GM18517 (cell line): ENCODE measurements at regions not wholly inside any gene's neighbourhood (a gene's known extent, or its start where the extent isn't known, plus 50 kb on each side); places are given as distances from the start of the nearest gene placed in this dataset.
"Not testable (repeated sequence)": the region's sequence is repeated elsewhere in the genome, so short reads cannot be mapped to it uniquely, and the experiment has no call there.

Experiments
- ATAC-seq: cut with Tn5 transposase; IDR thresholded peaks from one replicate; pipeline ENCODE4 v1.9.1; 2021; ENCODE audit warnings: mild to moderate bottlenecking, moderate library complexity; ENCODE audit not compliant: unreplicated experiment

- no peak for ATAC-seq
These were observed 646.2 kb downstream of the IPMK start for GRCh38 chr10:57621466-57621865.

GRCh38 chr10:57605948-57606485 is 661.7 kb downstream of the IPMK start:
- no peak for ATAC-seq

DNA sequence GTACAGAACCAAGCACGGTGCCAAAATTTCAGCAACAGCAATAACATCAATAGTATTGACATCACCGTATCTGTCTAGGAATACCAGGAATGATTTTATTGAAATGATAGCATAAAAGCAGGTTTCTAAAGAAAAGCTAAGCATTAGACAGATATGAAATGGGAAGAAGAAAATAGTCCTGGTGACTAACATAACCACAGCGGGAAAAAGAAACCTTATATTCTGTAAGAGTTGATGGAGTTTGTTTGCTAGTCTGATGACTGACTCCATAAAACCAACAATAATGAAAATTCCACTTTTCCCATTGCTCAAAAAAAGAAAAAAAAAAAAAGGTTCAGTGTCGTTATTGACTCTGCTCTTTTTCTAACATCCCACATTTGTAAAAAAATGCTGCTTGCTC is 668.3 kb downstream of the IPMK start:
- no peak for ATAC-seq

- ATAC-seq, result no peak
These were observed 673.6 kb downstream of the IPMK start for GRCh38 chr10:57593983-57594573.

GRCh38 chr10:57579926-57580325 is 687.8 kb downstream of the IPMK start:
- no peak for ATAC-seq

- ATAC-seq, result no peak
These were observed 705.5 kb downstream of the IPMK start for GRCh38 chr10:57562211-57562610.

DNA sequence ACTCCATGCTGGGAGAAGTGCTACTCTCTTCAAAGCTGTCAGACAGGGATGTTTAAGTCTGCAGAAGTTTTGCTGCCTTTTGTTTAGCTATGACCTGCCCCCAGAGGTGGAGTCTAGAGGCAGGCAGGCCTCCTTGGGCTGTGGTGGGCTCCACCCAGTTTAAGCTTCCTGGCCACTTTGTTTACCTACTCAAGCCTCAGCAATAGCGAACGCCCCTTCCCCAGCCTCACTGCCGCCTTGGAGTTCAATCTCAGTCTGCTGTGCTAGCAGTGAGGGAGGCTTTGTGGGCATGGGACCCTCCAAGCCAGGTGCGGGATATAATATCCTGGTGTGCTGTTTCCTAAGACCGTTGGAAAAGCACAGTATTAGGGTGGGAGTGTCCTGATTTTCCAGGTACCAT is 715.9 kb downstream of the IPMK start:
- ATAC-seq, result not testable (repeated sequence)

DNA sequence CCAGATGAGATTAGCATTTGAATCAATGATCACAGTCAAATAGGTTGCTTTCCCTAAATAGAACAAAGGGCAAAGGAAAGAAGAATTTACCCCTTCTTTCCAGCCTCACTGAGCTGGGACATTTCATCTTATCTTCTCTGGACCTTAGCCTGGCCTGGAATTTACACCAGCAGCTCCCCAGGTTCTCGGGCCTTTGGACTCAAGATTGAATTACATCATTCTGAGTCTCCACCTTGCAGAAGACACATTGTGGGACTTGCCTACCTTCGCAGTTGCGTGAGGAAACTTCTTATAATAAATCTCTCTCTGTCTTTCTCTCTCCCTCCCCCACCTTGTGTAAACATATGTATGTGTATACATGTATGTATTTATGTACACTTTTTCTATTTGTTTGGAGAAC is 732.4 kb downstream of the IPMK start:
- no peak for ATAC-seq

GRCh38 chr10:57513637-57514036 is 754.1 kb downstream of the IPMK start:
- ATAC-seq, result no peak

- no peak for ATAC-seq
These were observed 759.9 kb downstream of the IPMK start for GRCh38 chr10:57507788-57508187.

GRCh38 chr10:57506414-57507094 is 761.1 kb downstream of the IPMK start:
- no peak for ATAC-seq

GRCh38 chr10:57494486-57494885 is 773.2 kb downstream of the IPMK start:
- ATAC-seq, result no peak

GRCh38 chr10:57482259-57482658 is 785.4 kb downstream of the IPMK start:
- ATAC-seq, result no peak

DNA sequence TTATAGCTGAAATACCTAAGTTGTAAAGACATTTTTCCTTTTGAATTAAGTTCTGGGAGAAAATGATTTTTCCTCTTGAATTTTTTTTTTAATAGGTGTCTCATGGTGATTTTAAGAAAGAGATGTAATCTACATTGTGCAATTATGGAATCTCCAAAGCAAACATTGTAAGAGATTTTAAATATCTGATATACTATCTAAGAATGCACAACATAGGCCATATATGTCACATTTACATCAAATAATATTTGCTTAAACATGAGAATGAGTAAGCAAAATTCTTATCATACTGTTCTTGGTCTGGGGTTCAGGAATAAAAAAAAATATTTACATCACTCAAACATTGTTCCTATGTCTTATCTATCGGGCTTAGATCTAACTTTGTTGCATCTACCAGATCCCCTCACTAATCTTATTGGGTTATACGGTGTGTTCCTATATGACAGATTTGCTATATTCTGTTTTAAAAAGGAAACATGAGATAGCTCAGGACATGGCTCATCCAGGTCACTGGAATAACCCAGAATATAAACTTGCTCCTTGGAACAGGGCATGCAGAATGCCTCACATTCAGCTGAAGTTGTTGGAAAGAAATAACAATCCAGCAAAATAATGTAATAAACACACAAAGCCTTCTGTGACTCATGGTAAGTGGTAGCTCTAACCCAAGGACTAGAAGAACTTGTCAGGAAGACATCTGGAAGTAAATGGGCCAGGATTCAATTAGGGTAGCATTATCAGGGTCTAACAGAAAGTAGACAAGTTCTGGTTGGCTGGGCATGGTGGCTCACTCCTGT is 794.7 kb downstream of the IPMK start:
- ATAC-seq, result no peak

- ATAC-seq, result no peak
These were observed 798.7 kb downstream of the IPMK start for GRCh38 chr10:57468894-57469432.

- ATAC-seq, result no peak
These were observed 802.5 kb downstream of the IPMK start for GRCh38 chr10:57465155-57465554.

DNA sequence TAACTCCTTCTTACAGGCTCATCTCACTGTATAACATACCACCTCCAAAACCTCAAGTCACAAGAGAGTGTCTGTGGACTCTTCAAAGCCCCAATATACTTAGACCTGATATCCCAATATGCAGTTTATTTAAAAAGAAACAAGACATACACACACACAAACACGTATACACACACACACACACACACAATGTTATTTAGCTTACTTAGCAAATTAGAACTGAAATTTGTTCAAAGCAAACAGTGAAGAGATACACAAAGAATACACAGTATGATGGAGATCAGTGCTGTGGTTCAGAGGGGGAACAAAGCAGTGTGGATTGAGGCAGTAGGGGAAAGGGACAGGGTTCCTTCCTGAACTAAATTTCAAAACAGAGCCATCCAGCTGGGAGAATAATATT is 807.2 kb downstream of the IPMK start:
- ATAC-seq, result no peak

DNA sequence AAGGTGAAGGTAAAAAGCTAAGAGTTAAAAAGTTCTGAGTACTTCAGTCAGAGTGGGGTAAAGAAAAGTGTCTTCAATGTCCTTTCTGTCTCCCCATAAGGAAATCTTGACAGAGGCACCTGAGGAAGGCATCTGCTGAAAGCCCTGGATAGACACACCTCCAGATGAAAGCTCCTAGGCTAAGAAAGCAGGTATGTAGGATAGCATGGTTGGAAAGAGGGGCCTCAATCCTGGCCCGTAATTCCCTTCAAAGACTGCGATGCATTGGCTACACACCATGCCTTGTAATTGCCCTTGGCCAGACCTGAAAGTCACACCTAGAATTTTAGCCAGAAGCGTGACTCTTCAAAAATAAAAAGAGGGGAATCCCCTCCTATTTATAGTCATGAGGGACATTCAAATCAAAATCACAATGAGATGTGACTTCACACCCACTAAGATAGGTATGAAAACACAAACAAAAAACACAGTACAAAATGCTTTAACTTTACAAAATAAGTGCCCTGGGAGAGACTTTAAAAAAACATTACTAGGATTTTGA is 809.7 kb downstream of the IPMK start:
- ATAC-seq, result no peak

DNA sequence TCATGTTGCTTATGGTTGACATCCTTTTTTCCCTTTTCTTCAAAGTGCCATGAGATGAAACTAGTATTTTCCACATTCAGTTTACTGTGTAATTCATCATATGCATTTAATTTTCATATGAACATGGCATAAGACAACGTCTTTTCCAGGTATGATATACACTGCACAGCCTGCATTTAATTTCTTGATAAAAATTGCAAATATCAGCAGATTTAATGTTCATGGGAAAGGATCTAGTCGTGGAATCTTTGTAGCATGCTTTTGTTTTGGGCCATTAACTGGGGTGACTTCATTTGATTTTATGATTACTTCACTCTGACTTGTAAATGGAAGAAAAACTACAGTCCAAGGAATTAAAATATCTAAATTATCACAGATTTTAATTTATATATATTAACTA is 837.3 kb downstream of the IPMK start:
- ATAC-seq, result no peak

GRCh38 chr10:57420881-57421280 is 846.8 kb downstream of the IPMK start:
- ATAC-seq, result no peak

DNA sequence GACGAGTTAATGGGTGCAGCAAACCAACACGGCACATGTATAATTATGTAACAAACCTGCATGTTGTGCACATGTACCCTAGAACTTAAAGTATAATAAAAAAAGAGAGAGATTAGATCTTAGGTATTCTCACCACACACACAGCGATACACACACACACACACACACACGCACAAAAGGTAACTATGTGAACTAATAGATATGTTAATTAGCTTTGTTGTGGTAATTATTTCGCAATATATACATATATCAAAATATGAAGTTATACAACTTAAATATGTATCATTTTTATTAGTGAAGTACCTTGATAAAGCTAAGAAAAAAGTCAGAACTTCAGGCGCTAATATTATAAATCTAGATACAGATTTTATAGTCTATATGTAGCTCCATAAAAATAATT is 849.2 kb downstream of the IPMK start:
- ATAC-seq, result no peak
